NCI-H1417 (cell line): ENCODE measurements at regions not wholly inside any gene's neighbourhood (a gene's known extent, or its start where the extent isn't known, plus 50 kb on each side); places are given as distances from the start of the nearest gene placed in this dataset.
"Not testable (repeated sequence)": the region's sequence is repeated elsewhere in the genome, so short reads cannot be mapped to it uniquely, and the experiment has no call there.

Experiments used
- DNase-seq, 3 experiments: peaks; one replicate each; lab custom pipeline; 2025; lab: John Stamatoyannopoulos, UW

GRCh38 chr2:186381573-186381972, 104.5 kb upstream of the ZC3H15 start:
- DNase-seq, result no peak

DNA sequence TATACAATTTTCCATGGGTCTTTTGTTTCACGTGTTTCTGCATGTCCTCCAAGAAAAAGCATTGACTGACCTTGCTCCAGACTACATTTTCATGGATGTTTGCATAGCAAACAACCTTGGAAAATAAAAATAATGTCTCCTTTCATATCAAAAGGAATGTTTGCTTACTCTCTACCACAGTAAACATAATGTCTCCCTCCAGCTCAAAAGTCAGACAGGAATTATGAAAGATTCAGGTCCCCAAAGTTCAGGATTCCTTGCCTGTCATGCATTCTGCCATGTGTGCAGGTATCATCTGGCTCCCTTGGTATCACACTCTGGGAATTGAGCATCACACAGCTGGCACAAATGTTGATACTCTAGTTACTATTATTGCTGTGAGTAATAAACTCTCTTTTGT, 103.1 kb upstream of the ZC3H15 start:
- no peak for DNase-seq

- DNase-seq, result no peak
Observed at GRCh38 chr2:186384226-186384625, 101.8 kb upstream of the ZC3H15 start.

DNA sequence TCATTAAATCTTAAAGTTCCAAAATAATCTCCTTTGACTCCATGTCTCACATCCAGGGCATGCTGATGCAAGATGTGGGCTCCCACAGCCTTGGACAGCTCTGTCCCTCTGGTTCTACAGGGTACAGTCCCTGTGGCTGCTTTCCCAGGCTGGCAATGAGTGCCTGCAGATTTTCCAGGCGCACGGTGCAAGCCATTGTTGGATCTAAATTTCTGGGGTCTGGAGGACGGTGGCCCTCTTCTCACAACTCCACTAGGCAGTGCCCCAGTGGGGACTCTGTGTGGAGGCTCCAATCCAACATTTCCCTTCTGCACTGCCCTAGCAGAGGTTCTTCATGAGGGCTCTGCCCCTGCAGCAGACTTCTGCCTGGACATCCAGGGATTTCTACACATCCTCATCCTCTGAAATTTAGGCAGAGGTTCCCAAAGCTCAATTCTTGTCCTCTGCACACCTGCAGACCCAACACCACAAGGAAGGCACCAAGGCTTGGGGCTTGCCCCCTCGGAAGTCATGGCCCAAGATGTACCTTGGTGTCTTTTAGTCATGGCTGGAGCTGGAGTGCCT, 100.3 kb upstream of the ZC3H15 start:
- not testable (repeated sequence) for DNase-seq

GRCh38 chr2:186399082-186399644, 86.9 kb upstream of the ZC3H15 start:
- DNase-seq, result no peak

GRCh38 chr2:186405842-186406241, 80.2 kb upstream of the ZC3H15 start:
- no peak for DNase-seq

DNA sequence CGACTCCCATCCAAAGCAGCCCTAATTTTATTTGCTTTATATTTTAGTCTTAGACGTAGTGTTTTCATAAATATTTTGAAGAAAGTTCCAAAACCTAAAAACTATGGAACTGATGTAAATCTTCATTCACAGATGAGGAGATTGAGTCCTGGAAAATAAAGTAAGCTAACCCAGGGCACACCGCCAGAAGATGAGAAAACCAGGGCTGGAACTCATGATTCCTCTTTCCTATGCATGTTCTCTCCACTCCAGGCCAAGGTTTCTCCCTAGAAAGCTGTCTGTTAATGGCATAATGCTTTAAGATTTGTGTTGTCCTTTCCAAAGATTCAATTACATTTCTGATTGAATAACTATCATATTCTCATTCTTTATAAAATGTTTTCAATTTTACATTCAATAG, 78.4 kb upstream of the ZC3H15 start:
- no peak for DNase-seq

GRCh38 chr2:186410802-186411201, 75.3 kb upstream of the ZC3H15 start:
- no peak for DNase-seq

- no peak for DNase-seq
Observed at GRCh38 chr2:186422226-186422625, 63.8 kb upstream of the ZC3H15 start.

- DNase-seq, result no peak
Observed at GRCh38 chr2:186423481-186423880, 62.6 kb upstream of the ZC3H15 start.

DNA sequence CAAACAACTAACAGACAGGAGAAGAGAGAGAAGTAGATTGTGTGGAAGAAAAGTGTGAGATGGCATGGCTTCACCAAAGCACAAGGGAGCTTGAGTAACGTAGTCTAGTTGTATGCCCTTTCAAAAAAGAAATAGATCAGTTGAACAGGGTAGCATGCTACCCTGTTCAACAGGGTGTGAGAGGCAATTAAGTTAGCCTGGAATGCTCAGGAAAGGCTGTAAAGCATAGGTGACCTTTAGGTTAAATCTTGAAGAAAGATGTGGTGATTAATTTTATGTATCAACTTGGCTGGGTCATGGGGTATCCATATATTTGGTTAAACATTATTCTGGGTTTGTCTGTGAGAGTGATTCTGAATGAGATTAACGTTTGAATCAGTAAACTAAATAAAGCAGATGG, 61.8 kb upstream of the ZC3H15 start:
- DNase-seq, result no peak

DNA sequence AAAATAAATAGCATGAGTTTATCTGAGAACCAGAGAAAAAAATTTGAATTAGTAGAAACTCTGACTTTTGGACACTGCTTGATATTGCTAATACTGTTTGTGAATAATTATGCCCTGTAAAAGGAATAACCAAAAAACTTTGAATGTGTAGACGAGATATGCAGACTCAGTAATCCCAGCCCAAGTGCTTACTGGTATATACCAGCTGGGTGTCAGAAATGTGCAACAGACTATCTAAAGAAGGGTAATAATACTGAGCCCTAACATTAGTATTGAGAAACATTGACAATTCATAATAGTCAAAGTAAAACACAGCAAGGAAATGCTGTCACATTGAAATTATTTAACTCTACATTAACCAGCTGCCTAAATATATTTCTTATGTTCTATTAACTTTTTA, 60.5 kb upstream of the ZC3H15 start:
- DNase-seq, result no peak

DNA sequence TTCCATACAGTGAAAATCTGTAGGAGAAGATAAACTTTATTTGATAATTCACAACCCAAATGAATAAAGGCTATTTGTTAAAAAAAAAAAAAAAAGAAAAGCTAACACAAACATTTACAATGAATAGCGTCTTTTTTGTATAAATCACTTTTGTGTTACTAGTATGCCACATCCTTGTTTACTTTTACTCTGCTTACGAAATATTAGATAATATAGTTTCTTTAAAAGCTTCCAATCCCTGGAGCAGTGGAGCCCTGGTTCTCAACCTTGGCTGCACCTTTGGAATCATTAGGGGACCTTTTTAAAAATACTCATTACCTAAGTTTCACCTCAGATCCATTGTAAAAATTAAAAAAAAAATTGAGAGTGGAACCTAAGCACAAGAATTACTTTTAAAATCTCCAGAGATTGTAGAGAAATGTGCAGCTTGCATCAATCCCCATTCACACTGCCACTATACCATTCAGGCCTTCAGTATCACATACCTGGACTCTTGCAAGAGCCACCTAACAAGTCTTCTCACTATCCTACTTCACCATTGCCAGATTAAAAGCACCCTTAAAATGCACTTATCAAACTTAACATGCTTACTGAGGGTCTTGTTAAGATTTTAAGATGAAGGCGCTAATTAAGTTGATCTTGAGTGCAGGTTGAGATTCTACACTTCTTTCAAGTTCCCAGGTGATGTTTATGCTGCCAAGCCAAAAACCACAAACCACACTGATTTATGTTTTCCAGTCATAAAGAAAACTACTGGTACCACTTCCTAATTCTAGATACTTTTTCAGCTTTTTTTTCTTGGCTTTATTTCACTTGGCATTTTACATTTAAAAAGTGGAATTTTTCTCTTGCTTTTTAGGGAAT, 59.7 kb upstream of the ZC3H15 start:
- DNase-seq, result no peak

DNA sequence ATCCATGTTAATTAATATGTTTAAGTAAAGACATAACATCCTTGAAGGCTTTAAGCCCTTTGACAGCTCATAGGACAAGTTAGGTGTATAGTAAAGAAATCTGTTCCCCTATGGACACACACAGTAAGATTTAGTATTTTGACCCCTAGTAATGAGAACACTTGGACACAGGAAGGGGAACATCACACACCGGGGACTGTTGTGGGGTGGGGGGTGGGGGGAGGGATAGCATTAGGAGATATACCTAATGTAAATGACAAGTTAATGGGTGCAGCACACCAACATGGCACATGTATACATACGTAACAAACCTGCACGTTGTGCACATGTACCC, 59.1 kb upstream of the ZC3H15 start:
- DNase-seq, result not testable (repeated sequence)

- no peak for DNase-seq
Observed at GRCh38 chr2:186427970-186428369, 58.1 kb upstream of the ZC3H15 start.

DNA sequence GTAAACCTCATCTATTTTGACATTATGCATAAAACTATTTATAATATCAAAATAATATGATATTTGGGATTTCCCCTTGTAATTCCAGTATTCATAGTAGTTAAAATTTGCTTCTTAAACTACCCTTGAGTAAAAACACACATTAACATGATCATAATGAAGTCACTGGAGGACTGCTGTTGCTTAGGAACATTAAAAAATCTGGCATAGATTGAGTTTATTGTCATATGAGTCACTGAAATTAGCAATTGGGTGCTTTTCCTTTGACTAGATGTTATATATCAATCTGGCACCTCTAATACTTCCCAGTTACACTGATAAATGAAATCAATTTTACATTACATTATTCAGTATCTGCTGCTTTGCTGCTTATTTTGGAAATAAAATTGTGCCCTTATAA, 57.0 kb upstream of the ZC3H15 start:
- peak in 1 of 3 experiments; percentile 3 for DNase-seq

GRCh38 chr2:186431306-186431705, 54.8 kb upstream of the ZC3H15 start:
- no peak for DNase-seq

GRCh38 chr2:186433040-186433439, 53.0 kb upstream of the ZC3H15 start:
- no peak for DNase-seq

DNA sequence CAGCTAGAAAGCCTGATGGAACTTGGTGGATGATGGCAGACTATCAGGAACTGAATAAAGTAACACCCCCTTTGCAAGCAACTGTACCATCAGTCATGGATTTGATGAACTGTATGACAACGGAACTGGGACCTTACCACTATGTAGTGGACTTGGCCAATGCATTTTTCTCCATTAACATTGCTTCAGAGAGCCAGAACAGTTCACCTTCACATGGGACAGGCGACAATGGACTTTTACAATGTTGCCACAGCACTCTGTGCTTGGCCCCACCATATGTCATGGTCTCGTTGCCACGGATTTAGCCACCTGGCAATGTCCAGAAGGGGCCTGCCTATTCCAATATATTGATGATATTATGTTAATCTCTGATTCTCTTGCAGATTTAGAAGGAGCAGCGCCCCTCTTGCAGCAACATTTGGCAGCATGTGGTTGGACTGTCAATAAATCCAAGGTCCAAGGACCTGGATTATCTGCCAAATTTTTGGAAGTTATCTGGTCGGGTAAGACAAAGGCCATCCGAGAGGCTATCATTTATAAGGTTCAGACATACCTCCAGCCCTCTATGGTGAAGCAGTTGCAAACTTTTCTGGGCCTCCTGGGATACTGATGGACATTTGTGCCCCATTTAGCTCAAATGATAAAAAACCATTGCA, 52.2 kb upstream of the ZC3H15 start:
- no peak for DNase-seq
